ENCODE measurements at regions not wholly inside any gene's neighbourhood (a gene's known extent, or its start where the extent isn't known, plus 50 kb on each side); places are given as distances from the start of the nearest gene placed in this dataset.
"Not testable (repeated sequence)": the region's sequence is repeated elsewhere in the genome, so short reads cannot be mapped to it uniquely, and the experiment has no call there.

DNA sequence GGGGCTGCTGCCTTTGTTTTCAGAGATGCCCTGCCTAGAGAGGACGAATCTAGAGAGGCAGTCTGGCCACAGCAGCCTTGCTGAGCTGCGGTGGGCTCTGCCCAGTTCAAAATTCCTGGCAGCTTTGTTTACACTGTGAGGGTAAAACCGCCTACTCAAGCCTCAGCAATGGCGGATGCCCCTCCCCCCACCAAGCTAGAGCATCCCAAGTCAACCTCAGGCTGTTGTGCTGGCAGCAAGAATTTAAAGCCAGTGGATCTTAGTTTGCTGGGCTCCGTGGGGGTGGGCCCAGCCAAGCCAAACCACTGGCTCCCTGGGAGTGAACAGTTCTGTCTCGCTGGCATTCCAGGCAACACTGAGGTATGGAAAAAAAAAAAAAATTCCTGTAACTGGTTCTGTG is 970.9 kb downstream of the TBC1D32 start:
- DNase-seq (ENCODE audit: low read depth in 2 of 2) = no peak

DNA sequence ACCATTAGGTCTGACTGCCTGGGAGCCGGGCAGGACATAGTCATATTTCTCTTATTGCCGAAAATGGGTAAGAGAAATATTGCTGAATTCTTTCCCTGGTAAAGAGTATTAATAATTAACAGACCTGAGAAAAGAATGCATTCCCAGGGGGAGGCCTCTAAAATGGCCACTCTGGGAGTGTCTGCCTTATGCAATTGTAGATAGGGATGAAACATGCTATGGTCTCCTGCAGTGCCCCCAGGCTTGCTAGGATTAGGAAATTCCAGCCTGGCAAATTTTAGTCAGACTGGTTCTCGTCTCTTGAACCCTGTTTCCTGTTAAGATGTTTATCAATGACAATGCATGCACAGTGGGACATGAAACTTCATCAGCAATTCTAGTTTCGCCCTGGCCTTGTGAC is 975.7 kb downstream of the TBC1D32 start:
- not testable (repeated sequence) for DNase-seq (ENCODE audit: low read depth in 2 of 2)

DNA sequence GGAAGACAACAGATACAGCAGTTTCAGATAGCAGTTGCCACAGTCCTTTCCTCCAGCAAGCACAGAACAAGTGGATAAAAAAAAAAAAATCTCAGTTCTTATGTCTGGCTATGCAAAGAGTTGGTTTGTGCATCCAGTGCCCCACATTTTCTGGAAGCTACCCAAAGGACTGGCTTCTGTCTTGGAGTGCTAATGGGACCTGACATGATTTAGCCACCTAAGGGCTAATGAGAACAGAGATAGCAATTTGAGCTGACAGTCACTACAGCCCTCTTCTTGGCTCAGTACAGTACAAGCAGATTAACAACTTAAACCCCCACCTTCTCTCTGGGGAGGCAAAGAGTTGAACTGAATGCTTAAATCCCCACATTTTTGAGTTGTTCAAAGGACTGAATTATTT is 976.8 kb downstream of the TBC1D32 start:
- no peak for DNase-seq (ENCODE audit: low read depth in 2 of 2)

DNA sequence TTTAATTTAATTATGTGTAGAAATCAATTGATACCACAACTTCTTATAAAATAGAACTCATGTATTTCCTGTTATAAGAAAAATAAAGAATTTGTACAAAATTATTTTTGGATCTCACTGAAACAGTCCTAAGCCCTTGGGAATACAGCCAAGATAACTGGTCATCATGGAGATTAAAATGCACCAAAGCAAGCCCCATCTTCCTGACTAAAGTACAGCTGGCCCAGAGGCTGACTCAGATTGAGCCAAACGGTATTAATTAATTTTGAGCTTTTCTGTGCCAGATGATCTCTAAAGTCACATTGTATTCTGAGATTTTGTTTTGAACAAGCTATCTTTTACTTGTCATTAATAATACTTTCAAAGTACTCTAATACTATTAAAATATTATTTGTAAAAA is 978.5 kb downstream of the TBC1D32 start:
- DNase-seq (ENCODE audit: low read depth in 2 of 2) = no peak

DNA sequence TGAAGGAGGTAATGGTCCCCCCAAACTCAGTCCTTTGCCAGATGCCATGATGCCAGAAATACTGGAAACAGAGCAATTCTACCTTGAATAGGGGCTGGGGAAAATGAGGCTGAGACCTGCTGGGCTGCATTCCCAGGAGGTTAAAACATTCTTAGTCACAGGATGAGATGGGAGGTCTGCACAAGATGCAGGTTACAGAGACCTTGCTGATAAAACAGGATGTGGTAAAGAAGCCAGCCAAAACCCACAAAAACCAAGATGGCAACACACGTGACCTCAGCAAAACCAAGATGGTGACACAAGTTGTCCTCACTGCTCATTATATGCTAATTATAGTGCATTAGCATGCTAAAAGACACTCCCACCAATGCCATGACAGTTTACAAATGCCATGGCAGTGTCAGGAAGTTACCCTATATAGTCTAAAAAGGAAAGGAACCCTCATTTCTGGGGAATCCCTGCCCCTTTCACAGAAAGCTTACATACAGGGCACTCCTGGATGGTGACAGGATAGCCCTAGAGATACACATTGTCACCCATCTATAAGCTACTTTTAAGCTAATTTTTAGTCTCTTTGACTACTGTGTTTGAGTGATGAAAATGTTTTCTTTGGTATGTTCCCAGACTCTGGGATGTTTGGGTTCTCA is 979.7 kb downstream of the TBC1D32 start:
- no peak for DNase-seq (ENCODE audit: low read depth in 2 of 2)

DNA sequence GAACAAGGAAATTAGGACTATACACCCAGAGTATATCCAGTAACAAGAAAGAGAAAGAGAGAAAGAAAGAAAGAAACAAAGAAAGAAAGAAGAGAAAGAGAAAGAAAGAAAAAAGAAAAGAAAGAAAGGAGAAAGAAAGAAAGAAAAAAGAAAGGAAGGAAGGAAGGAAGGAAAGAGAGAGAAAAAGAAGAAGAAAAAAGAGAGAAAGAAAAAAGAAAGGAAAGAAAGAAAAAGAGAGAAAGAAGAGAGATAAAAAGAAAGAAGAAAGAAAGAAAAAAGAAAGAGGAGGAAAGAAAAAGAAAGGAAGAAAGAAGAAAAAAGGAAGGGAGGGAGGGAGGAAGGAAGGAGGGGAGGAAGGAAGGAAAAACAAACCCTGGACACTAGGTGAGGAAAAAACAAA is 981.8 kb downstream of the TBC1D32 start:
- no peak for DNase-seq (ENCODE audit: low read depth in 2 of 2)

DNA sequence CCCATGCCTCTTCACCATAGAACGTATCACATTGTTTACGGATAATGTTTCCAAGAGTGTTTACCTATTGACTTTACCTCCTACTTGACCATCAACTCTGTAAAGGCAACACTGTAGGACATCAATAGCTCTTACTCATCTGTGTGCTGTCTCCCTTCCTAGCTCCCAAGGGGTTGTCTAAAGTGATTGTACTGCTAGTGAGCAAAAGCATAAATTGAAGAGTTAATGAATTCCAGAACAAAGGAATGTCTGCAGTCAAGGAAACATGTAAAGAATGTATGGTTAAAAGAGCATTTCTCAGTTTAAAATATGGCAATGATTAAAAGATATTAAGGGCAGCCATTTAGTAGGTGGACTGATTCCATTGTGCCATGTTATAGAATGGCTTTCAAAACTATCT is 985.4 kb downstream of the TBC1D32 start:
- no peak for DNase-seq (ENCODE audit: low read depth in 2 of 2)

DNA sequence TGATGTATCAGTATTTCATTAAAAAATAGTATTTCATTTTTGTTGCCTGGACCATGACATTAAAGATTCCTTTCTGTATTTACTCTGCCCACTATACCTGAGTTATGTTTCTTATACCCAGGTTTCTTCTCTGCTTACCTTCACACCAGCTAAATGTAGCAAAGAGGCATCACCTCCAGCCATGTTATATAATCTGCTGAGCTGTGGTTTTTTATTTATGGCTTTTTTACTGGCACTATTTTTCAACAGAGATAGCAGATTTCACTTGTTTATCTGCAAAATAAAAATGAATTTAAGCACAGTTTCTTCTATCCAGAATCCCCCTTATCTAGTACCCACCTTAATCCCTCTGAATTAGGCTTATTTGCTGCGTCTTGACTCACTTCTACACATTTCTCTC is 979.0 kb upstream of the MAN1A1 start:
- DNase-seq (ENCODE audit: low read depth in 2 of 2) = no peak

DNA sequence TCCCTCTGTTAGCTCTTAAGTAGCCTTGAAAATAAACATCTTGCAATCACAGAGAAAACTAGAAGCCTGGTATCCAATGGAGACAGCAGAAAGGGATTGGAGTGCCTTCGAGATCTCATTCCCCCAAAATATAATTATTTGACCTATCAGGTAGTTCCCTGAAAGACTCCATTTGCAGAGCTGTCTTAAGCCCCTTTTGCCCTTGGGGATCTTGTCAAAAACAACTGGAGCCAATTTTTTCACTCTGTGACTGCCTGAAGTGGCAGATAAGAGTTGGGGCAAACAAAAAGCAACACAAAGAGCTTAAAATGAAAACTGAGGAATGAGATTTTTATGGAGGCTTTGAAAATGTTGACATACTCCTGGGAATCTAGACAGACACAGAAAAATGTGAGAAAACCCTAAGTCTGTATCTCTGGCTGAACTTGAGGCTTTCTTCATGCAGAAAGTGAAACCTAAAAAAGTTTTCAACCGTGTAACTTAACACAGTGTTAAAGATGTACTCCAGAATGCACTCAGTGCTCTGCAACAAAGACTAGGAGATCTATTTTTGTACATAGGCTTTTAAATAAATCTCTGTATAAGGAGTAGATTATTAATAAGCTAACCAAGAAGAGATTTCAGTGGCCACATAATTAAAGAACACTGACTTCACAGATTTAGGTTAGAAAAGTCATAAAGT is 971.1 kb upstream of the MAN1A1 start:
- no peak for DNase-seq (ENCODE audit: low read depth in 2 of 2)

DNA sequence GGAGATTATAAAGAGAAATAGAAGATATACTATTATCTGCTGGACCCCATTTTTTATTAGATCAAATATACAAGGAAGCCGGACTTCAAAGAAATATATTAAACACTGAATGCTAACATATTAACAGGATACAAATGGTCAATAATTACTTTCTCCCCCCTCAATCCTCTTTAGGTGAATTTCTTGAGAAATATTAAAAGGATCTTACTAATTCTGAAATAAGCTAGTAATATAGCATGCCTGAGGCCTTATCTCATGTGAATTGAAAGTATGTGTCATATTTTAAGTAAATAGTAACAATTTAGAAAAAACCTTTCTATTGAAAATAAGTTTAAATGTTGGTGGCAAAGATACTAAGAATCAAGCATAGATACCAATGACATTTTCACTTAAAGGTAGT is 954.7 kb upstream of the MAN1A1 start:
- DNase-seq (ENCODE audit: low read depth in 2 of 2) = no peak

DNA sequence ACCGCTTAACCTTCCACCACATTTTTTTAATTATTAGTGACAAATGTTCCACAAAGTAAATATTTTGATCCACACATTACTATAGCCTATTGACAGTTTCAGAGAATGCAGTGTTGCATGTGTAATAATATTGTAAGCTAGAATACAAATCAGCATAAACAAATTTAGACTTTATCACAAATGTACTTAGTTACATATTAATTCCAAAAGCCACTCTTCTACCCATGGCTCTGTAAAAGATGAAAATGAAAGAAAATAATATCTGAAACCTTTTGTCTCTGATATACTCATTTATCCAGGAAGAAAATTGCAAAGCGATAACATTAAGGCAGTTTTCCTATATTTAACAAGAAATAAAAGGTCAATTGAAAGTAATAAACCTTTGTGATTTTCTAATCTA is 954.0 kb upstream of the MAN1A1 start:
- DNase-seq (ENCODE audit: low read depth in 2 of 2) = no peak

DNA sequence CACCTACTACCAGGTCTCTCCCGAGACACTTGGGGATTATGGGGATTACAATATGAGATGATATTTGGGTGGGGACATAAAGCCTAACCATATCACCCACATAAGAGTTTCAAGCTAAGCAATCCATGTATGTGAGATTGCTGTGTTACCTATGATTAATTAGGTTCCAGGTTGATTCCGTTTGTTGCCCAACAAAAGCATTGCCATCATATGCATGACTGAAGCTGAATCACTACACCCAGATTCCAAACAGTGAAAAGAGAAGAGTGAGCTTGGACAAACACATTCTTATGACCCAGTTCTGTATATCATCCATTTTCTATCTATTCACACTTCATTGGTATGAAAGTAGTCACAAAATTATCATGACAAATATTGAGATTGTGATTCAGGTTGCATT is 952.5 kb upstream of the MAN1A1 start:
- no peak for DNase-seq (ENCODE audit: low read depth in 2 of 2)

DNA sequence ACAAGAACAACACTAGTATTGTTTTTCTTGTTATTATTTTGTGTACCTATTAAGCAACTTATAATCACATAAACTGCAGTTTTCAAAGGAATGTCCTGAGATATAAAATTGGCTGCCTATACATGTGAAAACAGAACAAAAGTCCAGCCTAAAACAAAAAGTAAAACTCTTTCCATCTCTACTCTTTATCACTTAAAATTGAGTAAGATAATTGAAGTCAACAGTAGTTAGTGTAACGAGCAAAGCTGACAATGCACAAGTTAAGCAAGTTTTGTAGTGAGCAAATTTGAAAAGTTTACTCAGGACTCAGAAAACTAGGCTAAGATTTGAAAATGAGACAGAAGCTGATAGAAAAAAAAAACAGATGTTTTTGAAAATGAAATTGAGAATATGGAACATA is 941.4 kb upstream of the MAN1A1 start:
- no peak for DNase-seq (ENCODE audit: low read depth in 2 of 2)

DNA sequence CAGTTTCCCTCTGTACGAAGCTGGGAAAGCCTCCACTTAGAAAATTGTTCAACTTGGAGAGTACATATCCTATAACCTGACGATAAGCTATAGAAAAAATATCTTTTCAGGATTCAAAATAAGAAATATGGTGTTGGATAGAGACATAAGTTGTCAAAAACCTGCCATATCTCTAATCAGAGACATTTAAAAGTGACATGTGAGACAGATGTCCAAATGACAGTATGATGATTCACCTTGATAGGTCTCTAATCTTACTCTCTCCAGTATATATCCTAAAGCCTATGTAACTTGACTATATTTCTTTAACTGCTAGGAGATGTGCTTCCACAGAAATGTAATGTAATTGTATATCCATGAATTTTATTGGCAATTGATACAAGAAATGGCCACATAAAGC is 932.4 kb upstream of the MAN1A1 start:
- no peak for DNase-seq (ENCODE audit: low read depth in 2 of 2)

DNA sequence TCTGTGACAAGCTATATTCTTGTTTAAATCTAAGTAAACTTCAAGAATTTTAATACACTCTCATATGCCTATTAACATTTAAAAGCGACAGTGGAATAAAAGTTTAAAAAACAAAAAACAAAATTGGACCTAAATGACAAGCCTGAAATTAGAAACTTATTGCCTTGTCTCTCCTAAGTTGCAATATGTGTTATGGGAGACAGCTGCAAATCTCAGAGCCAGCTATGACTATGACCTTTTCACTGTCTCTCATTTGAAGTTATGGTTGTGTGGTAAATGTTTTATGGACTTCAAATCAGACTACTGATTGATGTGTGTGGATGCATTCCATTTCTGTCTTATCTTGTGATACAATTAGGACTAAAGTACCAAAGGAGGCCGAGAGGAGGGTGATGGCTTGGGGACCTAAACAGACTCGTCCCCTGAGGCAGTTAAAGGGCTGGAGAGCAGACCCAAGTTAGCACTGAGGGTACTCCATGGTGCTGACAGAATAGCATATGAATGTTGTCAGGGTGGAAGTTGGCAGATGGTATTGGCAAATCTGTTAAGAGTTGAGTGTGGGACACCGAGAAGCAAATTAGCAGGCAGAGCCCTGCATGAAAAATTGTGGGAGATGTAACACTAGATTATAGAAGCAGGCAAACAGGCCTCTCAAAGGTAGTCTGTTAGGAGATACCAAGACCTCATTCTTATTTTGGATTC is 930.1 kb upstream of the MAN1A1 start:
- no peak for DNase-seq (ENCODE audit: low read depth in 2 of 2)

DNA sequence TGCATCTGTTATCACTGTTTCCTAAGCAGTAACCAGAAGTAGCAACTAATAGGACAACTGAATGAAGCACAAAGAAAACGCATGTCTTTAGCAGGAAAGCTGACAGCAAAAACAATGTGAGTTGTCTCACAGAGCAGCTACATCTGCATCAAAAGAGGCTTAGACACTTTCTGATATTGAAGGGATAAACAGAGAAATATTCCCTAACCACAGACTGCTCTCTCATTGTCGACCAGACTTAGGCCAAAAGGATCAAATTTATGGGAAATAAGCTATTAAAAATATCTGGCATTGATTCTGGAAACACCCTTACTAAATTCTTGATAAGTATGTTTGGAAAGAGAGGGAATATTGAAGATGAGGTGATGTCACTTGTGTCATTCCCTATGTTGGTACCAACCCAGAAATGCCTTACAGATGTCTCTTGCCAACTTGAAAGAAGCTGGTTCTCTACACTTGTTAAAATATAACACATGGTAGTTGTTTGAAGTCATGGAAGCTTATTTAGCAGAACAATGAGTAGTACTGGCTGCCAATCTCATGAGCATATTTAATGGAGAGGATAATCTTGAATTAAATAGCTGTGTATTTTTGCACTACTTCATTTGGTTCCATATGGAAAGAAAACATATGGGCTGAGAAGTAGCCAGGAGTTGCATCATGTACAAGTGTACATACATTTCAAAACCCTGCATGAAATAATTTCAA is 929.3 kb upstream of the MAN1A1 start:
- no peak for DNase-seq (ENCODE audit: low read depth in 2 of 2)

DNA sequence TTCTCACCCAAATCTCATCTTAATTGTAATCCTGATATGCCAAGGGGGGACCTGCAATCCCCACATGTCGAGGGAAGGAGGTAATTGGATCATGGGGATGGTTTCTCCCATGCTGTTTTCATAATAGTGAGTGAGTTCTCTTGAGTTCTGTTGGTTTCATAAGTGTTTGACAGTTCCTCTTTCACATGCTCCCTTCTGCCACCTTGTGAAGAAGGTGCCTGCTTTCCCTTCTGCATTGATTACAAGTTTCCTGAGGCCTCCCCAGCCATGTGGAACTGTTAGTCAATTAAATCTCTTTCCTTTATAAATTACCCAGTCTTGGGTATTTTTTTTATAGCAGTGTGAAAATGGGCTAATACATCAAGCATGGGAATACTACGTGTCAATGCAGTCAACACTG is 925.0 kb upstream of the MAN1A1 start:
- no peak for DNase-seq (ENCODE audit: low read depth in 2 of 2)

DNA sequence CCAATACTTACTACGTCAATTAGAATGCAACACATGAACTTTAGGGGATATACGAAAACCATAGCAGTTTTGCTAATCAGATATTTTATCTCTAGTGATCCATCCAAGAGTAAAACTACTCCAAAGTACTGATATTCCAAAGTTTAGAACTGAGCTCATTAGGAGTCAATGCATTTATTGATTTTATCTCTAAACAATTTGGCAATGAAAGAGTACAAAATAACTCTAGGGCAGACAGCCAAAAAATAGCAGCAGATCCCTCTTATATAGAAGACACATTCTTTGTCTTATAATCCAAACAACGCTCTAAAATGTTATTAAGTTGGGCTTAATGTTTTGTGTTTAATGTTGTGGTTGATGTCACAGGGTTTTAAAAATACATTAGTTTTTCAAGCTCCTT is 923.9 kb upstream of the MAN1A1 start:
- DNase-seq (ENCODE audit: low read depth in 2 of 2) = no peak

DNA sequence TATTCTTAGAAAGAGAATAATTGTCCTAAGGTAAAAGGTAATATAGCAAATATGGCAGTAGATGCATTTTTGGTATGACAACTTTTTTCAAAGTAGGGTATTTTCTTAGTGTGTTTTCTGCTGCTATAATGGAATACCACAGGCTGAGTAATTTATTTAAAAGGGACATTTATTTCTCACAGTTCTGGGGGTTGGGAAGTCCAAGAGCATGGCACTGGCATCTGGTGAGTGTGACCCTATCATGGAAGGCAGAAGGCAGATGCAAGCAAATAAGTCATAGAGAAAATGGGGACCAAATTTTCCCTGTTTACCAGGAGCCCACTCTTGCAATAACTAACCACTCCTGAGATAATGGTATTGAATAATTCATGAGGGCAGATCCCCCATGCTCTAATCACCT is 922.5 kb upstream of the MAN1A1 start:
- no peak for DNase-seq (ENCODE audit: low read depth in 2 of 2)

DNA sequence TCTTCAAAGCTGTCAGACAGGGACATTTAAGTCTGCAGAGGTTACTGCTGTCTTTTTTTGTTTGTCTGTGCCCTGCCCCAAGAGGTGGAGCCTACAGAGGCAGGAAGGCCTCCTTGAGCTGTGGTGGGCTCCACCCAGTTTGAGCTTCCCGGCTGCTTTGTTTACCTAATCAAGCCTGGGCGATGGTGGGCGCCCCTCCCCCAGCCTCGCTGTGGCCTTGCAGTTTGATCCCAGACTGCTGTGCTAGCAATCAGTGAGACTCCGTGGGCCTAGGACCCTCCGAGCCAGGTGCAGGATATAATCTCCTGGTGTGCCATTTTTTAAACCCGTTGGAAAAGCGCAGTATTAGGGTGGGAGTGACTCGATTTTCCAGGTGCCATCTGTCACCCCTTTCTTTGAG is 918.7 kb upstream of the MAN1A1 start:
- not testable (repeated sequence) for DNase-seq (ENCODE audit: low read depth in 2 of 2)

DNA sequence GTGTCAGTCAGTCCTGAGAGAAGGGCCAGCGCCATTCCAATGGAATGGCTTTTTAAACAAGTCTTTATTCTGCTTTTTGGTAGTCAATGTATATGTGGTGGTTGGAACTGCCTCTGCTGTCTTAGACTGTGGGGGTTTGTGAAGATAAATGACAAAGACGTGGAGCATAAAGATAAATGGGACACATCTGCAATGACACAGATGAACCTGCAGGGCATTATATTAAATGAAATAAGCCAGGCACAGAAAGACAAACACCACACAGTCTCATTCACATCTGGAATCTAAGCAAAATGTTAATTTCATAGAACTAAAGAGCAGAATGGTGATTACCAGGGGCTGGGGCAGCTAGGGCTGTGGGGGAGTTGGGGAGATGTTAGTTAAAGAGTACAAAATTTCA is 912.8 kb upstream of the MAN1A1 start:
- DNase-seq (ENCODE audit: low read depth in 2 of 2) = no peak

DNA sequence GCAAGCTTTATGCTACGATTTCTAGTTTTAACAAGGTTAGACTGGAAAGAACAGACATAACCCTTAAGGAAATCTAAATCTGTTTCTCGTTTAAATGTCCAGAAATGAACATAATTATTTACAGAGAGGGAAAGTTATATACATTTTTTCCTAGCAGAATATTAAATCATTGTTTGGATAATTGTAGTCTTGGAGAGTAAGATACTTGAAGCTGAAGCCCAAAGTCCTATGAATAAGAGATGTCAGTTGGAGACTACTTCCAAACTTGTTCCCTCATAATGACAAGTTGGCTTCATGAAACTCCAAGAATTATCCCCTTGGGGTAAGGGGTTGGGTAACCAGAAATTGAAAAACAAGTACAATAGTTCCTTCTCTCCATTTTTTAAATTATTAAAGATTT is 911.1 kb upstream of the MAN1A1 start:
- DNase-seq (ENCODE audit: low read depth in 2 of 2) = no peak

DNA sequence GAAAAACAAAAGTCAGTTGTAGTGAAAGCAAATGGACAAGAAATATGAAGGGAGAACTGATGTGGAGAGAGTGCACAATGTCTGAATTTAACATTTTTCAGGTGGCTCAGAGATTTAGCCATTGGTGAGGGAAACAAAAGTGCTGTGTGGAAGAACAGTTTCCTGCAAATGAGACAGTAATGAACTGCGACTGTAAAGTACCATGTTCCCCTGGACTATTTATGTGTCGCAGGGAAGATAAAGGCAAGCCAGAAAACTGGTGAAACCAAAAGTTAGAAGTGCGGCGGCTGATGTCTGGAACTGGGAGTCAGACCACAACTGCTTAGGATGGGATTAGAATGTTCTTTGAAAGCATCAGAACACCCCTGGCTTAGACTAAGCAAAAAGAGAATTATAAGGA is 905.1 kb upstream of the MAN1A1 start:
- DNase-seq (ENCODE audit: low read depth in 2 of 2) = no peak
